Karpas-422 (cell line): ENCODE measurements at regions not wholly inside any gene's neighbourhood (a gene's known extent, or its start where the extent isn't known, plus 50 kb on each side); places are given as distances from the start of the nearest gene placed in this dataset.

Experiments
- DNase-seq: peaks from one replicate; pipeline ENCODE4 v3.0.0-alpha.2; 2015
- H2AFZ ChIP-seq: fragments of 200-600 bp; sonication (generic); 2 replicates; pipeline ENCODE4 v1.6.1; 2014; ENCODE audit warnings: antibody characterized with exemption, low read length, mixed read lengths
- H3K27ac ChIP-seq: fragments of 200-600 bp; sonication (generic); 2 replicates; pipeline ENCODE4 v1.5.1; 2014; ENCODE audit warnings: mild to moderate bottlenecking, low read length, moderate library complexity
- H3K27me3 ChIP-seq: fragments of 200-600 bp; sonication (generic); 2 replicates; pipeline ENCODE4 v1.6.1; 2014; ENCODE audit warnings: low read length, mixed read lengths
- H3K36me3 ChIP-seq: fragments of 200-600 bp; sonication (generic); 2 replicates; pipeline ENCODE4 v1.6.1; 2014; ENCODE audit warnings: low read length, mixed read lengths; ENCODE audit not compliant: insufficient read depth
- H3K4me1 ChIP-seq: fragments of 200-600 bp; sonication (generic); 2 replicates; pipeline ENCODE4 v1.6.1; 2014; ENCODE audit warnings: mild to moderate bottlenecking, low read length, mixed read lengths
- H3K4me2 ChIP-seq: fragments of 200-600 bp; sonication (generic); 2 replicates; pipeline ENCODE4 v1.6.1; 2014; ENCODE audit warnings: low read length, low read depth, mild to moderate bottlenecking; ENCODE audit not compliant: poor library complexity, severe bottlenecking
- H3K4me3 ChIP-seq: fragments of 200-600 bp; sonication (generic); 2 replicates; pipeline ENCODE4 v1.5.1; 2014; ENCODE audit warnings: mild to moderate bottlenecking, antibody characterized with exemption, low read length, mixed read lengths
- H3K79me2 ChIP-seq: fragments of 200-600 bp; sonication (generic); 2 replicates; pipeline ENCODE4 v1.6.1; 2014; ENCODE audit warnings: mild to moderate bottlenecking, low read length, mixed read lengths
- H3K9ac ChIP-seq: fragments of 200-600 bp; sonication (generic); 2 replicates; pipeline ENCODE4 v1.6.0; 2014; ENCODE audit warnings: low read length
- H3K9me2 ChIP-seq: fragments of 200-600 bp; sonication (generic), shearing (Covaris generic); replicated peaks from 2 replicates; pipeline ENCODE4 v1.6.0; 2014; ENCODE audit warnings: mild to moderate bottlenecking, low read length, moderate library complexity; ENCODE audit not compliant: insufficient read depth
- H3K9me3 ChIP-seq: fragments of 300-700, 200-600 bp; sonication (generic); 2 replicates; pipeline ENCODE4 v1.6.1; 2014; ENCODE audit warnings: low read length, mixed read lengths
- H4K20me1 ChIP-seq: fragments of 200-600 bp; sonication (generic); 2 replicates; pipeline ENCODE4 v1.6.1; 2014; ENCODE audit warnings: mild to moderate bottlenecking, antibody characterized with exemption, low read length, low read depth; ENCODE audit not compliant: insufficient read depth

DNA sequence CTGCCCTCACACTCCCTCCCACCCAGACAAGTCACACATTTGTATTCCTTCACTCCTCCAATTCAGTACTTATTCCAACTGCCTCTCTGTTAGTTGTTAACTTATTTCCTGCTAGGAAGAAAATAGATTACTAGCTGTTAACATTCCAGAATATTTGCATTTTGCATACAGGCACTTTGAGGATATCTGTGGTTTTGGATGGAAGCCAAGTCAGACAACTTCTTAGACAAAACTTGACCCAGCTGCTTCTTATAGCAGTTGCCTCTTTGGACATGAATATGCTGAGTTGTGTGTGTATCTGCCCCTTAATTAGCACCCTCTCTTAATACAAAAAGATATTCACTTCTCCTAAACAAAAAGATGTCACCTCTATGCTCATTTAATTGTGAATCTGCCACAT, 1280.6 kb upstream of the ACO1 start:
- no peak overlapping the region for H3K9ac ChIP-seq
- no peaks in the 10 kb centered on the region for H3K79me2 ChIP-seq
- H3K9me2 ChIP-seq, result no peaks in the 10 kb centered on the region
- H3K27ac ChIP-seq, result no peak overlapping the region
- no peak overlapping the region for H2AFZ ChIP-seq
- DNase-seq, result no peak
- H3K27me3 ChIP-seq, result no peaks in the 10 kb centered on the region
- H3K4me3 ChIP-seq, result no peak overlapping the region
- no peaks in the 10 kb centered on the region for H3K4me1 ChIP-seq
- H4K20me1 ChIP-seq, result no peaks in the 10 kb centered on the region
- no peaks in the 10 kb centered on the region; the same call in none of the 2 replicates for H3K9me3 ChIP-seq
- no peak overlapping the region for H3K4me2 ChIP-seq
- no peaks in the 10 kb centered on the region for H3K36me3 ChIP-seq

DNA sequence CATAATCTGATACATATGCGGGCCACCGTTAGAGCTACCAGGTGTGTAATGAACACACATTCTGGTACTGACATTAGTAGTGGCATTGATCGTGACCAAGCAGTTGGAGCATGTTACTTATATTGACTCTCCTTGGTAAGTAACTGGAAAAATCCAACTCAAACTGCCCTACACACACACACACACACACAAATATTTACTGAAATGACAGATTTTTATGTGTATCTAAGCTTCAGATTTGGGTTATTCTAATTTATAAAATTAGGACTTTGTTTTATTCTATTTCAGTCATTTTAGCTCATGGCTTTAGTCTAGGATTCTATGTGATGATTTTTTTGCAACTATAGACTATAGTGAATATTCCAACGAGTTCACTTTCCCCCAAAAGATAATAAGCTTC, 1280.2 kb upstream of the ACO1 start:
- no peaks in the 10 kb centered on the region for H3K36me3 ChIP-seq
- no peaks in the 10 kb centered on the region for H3K79me2 ChIP-seq
- no peaks in the 10 kb centered on the region for H4K20me1 ChIP-seq

DNA sequence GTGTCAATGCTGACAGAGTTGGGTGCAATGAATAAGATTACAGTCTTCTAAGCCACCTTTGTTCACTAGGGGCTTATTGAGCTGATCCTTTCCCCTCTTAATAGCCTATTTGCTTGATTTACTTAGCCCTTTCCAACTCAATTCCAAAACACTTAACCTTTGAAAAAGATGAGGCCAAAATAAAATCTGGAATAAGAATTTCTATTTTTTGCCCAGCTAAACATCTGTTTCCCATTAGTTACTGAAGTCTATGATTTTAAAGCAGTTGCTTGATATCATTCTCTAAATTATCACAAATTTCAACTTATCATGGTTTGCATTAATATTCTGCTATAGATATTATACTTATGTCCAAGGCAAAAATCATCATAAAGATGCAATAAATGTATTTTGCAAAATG, 1272.0 kb upstream of the ACO1 start:
- H3K9me3 ChIP-seq, result peaks cover 9% of the 10 kb centered on the region; the same call in 1 of the 2 replicates
- no peak overlapping the region for H3K4me2 ChIP-seq
- H3K27me3 ChIP-seq, result no peaks in the 10 kb centered on the region
- H3K79me2 ChIP-seq, result no peaks in the 10 kb centered on the region
- H3K9me2 ChIP-seq, result no peaks in the 10 kb centered on the region
- no peak overlapping the region for H2AFZ ChIP-seq
- no peaks in the 10 kb centered on the region for H3K4me1 ChIP-seq
- no peak overlapping the region for H3K4me3 ChIP-seq
- DNase-seq, result no peak
- H3K36me3 ChIP-seq, result no peaks in the 10 kb centered on the region
- H3K27ac ChIP-seq, result no peak overlapping the region
- H3K9ac ChIP-seq, result no peak overlapping the region
- no peaks in the 10 kb centered on the region for H4K20me1 ChIP-seq

More for the DNA sequence above, 1280.2 kb upstream of the ACO1 start:
- Histone ChIP-seq H3K9ac (no peak overlapping the region), H3K4me3 (no peak overlapping the region), H3K9me2 (no peaks in the 10 kb centered on the region), H3K4me1 (no peaks in the 10 kb centered on the region), H2AFZ (no peak overlapping the region), H3K27me3 (no peaks in the 10 kb centered on the region), H3K27ac (no peak overlapping the region), H3K4me2 (no peak overlapping the region), H3K9me3 (no peaks in the 10 kb centered on the region; the same call in none of the 2 replicates)
- no peak for DNase-seq

DNA sequence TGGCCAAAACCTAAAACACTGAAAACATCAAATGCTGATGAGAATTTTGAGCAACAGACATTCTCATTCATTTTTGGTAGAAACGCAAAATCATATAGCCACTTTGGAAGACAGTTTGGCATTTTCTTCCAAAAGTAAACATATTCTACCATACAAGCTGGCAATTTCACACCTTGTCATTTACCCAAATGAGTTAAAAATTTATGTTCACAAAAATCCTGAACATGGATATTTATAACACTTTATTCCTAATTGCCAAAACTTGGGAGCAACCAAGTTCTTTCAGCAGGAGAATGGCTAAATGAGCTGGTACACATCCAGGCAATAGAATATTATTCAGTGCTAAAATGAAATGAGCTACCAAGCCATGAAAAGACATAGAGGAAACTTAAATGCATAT, 1270.1 kb upstream of the ACO1 start:
- no peak overlapping the region for H3K4me3 ChIP-seq

DNA sequence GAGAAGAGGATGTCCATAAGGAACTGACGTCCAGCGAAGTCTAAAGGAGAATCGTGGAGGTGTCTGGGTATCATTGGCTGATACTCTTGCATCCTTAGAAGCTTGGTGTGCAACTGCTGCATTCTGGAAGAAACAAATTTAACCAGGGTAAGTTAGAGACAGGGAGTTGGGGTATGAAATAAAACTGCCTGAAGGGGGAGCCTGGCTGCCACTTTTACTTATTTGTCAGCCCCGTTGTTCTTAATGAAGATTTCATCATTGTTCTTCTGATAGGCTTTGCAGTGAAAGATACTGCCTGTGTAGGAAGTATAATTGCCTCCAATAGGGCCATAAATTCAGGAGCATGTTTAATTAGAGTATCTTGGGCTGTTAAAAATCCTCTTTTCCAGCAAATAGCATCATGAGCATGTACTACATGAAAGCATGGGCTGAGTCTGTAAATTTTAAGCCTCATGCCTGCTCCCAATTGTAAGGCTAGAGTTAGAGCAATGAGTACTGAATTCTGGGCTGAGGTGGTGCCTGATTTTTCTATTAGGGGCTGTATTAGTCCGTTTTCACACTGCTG, 1264.5 kb upstream of the ACO1 start:
- H3K79me2 ChIP-seq, result no peaks in the 10 kb centered on the region
- no peak overlapping the region for H3K9ac ChIP-seq
- H2AFZ ChIP-seq, result no peak overlapping the region
- H3K4me3 ChIP-seq, result no peak overlapping the region
- no peaks in the 10 kb centered on the region for H3K4me1 ChIP-seq
- no peaks in the 10 kb centered on the region for H3K36me3 ChIP-seq
- no peaks in the 10 kb centered on the region for H4K20me1 ChIP-seq
- no peak overlapping the region for H3K27ac ChIP-seq
- no peak overlapping the region for H3K4me2 ChIP-seq
- peak; percentile 68 for DNase-seq
- no peaks in the 10 kb centered on the region for H3K9me2 ChIP-seq
- no peaks in the 10 kb centered on the region for H3K27me3 ChIP-seq
- peaks cover 7% of the 10 kb centered on the region for H3K9me3 ChIP-seq

More for the DNA sequence above, 1270.1 kb upstream of the ACO1 start:
- no peaks in the 10 kb centered on the region for H3K36me3 ChIP-seq
- H3K27me3 ChIP-seq, result no peaks in the 10 kb centered on the region
- H3K4me1 ChIP-seq, result no peaks in the 10 kb centered on the region
- no peak for DNase-seq
- no peak overlapping the region for H2AFZ ChIP-seq
- H3K27ac ChIP-seq, result no peak overlapping the region
- peaks cover 9% of the 10 kb centered on the region; the same call in 1 of the 2 replicates for H3K9me3 ChIP-seq
- H4K20me1 ChIP-seq, result no peaks in the 10 kb centered on the region
- H3K9me2 ChIP-seq, result no peaks in the 10 kb centered on the region
- H3K9ac ChIP-seq, result no peak overlapping the region
- no peak overlapping the region for H3K4me2 ChIP-seq
- no peaks in the 10 kb centered on the region for H3K79me2 ChIP-seq

DNA sequence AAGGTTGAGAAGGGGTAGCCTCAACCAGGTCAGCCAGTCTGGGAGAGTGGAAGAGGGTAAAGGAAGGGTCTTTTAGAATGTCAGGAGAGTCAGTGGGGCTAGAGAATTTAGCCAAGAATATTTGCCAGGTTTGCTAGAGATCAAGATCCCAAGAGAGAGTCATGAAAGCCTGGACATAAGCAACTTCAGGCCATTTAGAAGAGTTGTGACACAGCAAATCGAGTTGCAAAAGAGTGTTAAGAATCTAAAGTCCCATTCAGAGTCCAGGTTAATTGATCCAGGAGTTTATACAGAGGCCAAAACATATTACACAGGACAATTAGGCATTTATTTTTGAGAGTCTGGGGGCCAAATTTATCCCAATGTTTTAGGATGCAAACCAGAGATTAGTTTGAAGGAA, 1260.1 kb upstream of the ACO1 start:
- no peak overlapping the region for H2AFZ ChIP-seq

DNA sequence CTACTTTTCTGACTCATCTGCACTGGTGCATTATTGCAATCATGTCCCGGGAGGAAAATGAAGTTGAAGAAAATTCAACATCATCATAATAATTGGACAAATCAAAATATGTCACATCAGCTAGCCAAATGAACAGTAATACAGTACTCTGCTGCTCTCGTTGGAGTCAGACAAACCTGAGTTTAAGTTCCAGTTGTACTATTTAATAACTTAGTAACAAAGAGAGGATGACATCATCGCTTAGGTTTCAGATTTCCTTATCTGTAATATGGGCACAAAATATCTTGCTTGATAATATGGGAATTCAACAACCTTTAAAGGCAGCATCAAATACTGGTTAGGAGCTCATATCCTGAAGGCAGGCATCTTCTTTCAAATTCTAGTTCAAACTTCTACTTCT, 1248.9 kb upstream of the ACO1 start:
- H4K20me1 ChIP-seq, result no peaks in the 10 kb centered on the region
- H3K4me3 ChIP-seq, result no peak overlapping the region
- no peaks in the 10 kb centered on the region for H3K27me3 ChIP-seq
- DNase-seq, result no peak
- no peaks in the 10 kb centered on the region for H3K36me3 ChIP-seq
- H3K79me2 ChIP-seq, result no peaks in the 10 kb centered on the region
- H3K9ac ChIP-seq, result no peak overlapping the region
- H3K27ac ChIP-seq, result no peak overlapping the region
- no peaks in the 10 kb centered on the region for H3K4me1 ChIP-seq
- no peak overlapping the region for H2AFZ ChIP-seq
- no peak overlapping the region for H3K4me2 ChIP-seq
- no peaks in the 10 kb centered on the region for H3K9me2 ChIP-seq
- H3K9me3 ChIP-seq, result no peaks in the 10 kb centered on the region

More for the DNA sequence above, 1260.1 kb upstream of the ACO1 start:
- Histone ChIP-seq H3K27ac (no peak overlapping the region), H3K9me3 (peaks cover 20% of the 10 kb centered on the region), H3K27me3 (no peaks in the 10 kb centered on the region), H3K4me1 (no peaks in the 10 kb centered on the region), H3K79me2 (no peaks in the 10 kb centered on the region), H3K4me2 (no peak overlapping the region), H4K20me1 (no peaks in the 10 kb centered on the region), H3K9me2 (no peaks in the 10 kb centered on the region), H3K9ac (no peak overlapping the region), H3K4me3 (no peak overlapping the region), H3K36me3 (no peaks in the 10 kb centered on the region)
- DNase-seq, result no peak

DNA sequence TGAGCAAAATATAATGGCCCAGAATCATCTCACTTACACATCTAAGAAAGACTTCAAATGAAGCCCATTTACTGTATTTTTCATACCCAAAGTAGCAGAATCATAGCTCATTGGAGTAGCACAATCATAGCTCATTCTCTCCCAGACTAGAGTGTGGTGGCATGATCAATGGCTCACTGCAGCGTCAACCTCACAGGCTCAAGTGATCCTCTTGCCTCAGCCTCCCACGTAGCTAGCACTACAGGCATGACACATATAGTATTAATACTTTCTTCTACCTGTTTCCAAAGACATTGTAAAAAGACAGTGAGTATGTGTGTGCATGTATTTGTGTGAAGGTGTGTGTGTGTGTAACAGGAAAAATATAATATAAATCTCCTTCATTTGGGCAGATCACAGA, 1247.9 kb upstream of the ACO1 start:
- Histone ChIP-seq H3K9me2 (no peaks in the 10 kb centered on the region; the same call in 1 of the 2 replicates), H3K9ac (no peak overlapping the region), H3K36me3 (no peaks in the 10 kb centered on the region), H3K4me1 (no peaks in the 10 kb centered on the region), H3K4me2 (no peak overlapping the region), H3K27me3 (no peaks in the 10 kb centered on the region), H4K20me1 (no peaks in the 10 kb centered on the region), H2AFZ (no peak overlapping the region), H3K4me3 (no peak overlapping the region), H3K9me3 (no peaks in the 10 kb centered on the region), H3K79me2 (no peaks in the 10 kb centered on the region), H3K27ac (no peak overlapping the region)
- no peak for DNase-seq
